ENCODE measurements at regions not wholly inside any gene's neighbourhood (a gene's known extent, or its start where the extent isn't known, plus 50 kb on each side); places are given as distances from the start of the nearest gene placed in this dataset.

DNA sequence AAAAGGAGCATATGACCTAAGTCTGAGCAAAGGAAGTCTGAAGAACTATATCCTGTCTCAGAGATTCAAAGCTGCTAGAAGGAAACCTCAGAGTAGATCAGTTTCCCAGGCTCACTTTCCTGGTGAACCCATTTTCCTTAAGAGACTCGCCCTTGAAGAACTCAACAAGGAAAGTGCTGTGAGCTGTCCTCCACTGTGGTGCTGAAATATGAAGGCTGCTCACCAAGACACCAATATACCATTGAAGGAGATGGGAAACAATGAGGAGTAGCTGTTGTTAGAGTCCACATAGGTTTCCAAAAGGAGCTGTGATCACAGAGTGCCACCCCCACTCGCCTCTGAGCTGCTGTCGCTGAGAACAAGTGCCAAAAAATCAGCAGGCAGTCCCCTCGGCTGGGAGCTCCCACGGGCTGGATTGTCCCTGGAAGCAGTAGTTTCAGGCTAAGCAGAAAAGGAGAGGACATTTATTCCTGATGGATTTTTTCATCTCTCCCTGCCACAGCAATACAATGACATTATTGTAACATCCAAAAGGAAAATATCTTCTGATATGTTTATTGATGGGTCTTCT lies 282.1 kb downstream of the RPS29 start:
- Histone ChIP-seq H3K9me3 (ENCODE audit: control insufficient read depth in 4 of 4, low read length in 3 of 4) (no peaks in the 10 kb centered on the region), H3K27ac (ENCODE audit: low read depth in 1 of 2, low read length in 2 of 2) (no peak overlapping the region), H3K4me1 (ENCODE audit: control insufficient read depth in 4 of 4, insufficient read depth in 4 of 4, low read length in 3 of 4) (peaks cover 0 to 1% (median 0%) of the 10 kb centered on the region in 4 donors), H3K4me3 (ENCODE audit: low read depth in 1 of 3, low read length in 3 of 3) (no peak overlapping the region), H3K27me3 (ENCODE audit: control insufficient read depth in 4 of 4, insufficient read depth in 4 of 4, low read length in 3 of 4) (no peaks in the 10 kb centered on the region), H3K9ac (ENCODE audit: low read depth in 1 of 2, low read length in 2 of 2) (no peak overlapping the region), H3K36me3 (ENCODE audit: control insufficient read depth in 4 of 4, insufficient read depth in 3 of 4, low read depth in 1 of 4, low read length in 3 of 4) (no peaks in the 10 kb centered on the region)
- no peak for DNase-seq (ENCODE audit: low spot score)
- TF ChIP-seq, protein P1, sequence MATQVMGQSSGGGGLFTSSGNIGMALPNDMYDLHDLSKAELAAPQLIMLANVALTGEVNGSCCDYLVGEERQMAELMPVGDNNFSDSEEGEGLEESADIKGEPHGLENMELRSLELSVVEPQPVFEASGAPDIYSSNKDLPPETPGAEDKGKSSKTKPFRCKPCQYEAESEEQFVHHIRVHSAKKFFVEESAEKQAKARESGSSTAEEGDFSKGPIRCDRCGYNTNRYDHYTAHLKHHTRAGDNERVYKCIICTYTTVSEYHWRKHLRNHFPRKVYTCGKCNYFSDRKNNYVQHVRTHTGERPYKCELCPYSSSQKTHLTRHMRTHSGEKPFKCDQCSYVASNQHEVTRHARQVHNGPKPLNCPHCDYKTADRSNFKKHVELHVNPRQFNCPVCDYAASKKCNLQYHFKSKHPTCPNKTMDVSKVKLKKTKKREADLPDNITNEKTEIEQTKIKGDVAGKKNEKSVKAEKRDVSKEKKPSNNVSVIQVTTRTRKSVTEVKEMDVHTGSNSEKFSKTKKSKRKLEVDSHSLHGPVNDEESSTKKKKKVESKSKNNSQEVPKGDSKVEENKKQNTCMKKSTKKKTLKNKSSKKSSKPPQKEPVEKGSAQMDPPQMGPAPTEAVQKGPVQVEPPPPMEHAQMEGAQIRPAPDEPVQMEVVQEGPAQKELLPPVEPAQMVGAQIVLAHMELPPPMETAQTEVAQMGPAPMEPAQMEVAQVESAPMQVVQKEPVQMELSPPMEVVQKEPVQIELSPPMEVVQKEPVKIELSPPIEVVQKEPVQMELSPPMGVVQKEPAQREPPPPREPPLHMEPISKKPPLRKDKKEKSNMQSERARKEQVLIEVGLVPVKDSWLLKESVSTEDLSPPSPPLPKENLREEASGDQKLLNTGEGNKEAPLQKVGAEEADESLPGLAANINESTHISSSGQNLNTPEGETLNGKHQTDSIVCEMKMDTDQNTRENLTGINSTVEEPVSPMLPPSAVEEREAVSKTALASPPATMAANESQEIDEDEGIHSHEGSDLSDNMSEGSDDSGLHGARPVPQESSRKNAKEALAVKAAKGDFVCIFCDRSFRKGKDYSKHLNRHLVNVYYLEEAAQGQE (IDR thresholded peaks at IDR 0.05) = peak; percentile 99
- TF ChIP-seq SP1 (IDR thresholded peaks at IDR 0.05) = no peak
- 14% methylated on average over 5 of the region's 5 CpGs for WGBS

DNA sequence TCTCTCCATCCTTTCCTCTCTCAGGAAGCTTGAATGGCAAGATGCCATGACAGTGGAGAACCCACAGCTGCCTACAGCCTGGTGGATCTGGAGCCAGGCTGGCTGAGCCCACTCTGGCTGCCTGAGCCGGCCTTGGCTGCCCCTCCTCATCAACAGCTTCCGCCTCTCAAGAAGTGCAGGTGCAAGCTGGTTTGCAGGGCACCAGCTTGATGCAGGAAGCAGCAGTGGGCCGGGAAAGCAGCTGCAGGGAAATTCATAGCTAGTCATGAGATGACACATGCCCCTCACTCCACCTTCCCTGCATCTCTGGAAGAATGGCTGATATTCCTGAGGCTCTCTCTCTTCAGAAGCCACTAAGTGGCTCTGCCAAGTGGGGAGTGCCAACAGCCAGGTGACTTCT lies 289.1 kb downstream of the RPS29 start:
- Histone ChIP-seq H3K9me3 (ENCODE audit: control insufficient read depth in 4 of 4, low read length in 3 of 4) (no peaks in the 10 kb centered on the region), H3K4me3 (ENCODE audit: low read depth in 1 of 3, low read length in 3 of 3) (no peak overlapping the region), H3K27me3 (ENCODE audit: control insufficient read depth in 4 of 4, insufficient read depth in 4 of 4, low read length in 3 of 4) (no peaks in the 10 kb centered on the region), H3K36me3 (ENCODE audit: control insufficient read depth in 4 of 4, insufficient read depth in 3 of 4, low read depth in 1 of 4, low read length in 3 of 4) (no peaks in the 10 kb centered on the region), H3K4me1 (ENCODE audit: control insufficient read depth in 4 of 4, insufficient read depth in 4 of 4, low read length in 3 of 4) (no peaks in the 10 kb centered on the region), H3K9ac (ENCODE audit: low read depth in 1 of 2, low read length in 2 of 2) (no peak overlapping the region), H3K27ac (ENCODE audit: low read depth in 1 of 2, low read length in 2 of 2) (no peak overlapping the region)
- TF ChIP-seq, protein P2, sequence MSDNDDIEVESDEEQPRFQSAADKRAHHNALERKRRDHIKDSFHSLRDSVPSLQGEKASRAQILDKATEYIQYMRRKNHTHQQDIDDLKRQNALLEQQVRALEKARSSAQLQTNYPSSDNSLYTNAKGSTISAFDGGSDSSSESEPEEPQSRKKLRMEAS (IDR thresholded peaks at IDR 0.05) = no peak
- TF ChIP-seq TAF1 (conservative IDR thresholded peaks at IDR 0.05) = no peak
- TF ChIP-seq, protein P3, sequence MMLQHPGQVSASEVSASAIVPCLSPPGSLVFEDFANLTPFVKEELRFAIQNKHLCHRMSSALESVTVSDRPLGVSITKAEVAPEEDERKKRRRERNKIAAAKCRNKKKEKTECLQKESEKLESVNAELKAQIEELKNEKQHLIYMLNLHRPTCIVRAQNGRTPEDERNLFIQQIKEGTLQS (IDR thresholded peaks at IDR 0.05) = no peak
- no peak for TF ChIP-seq HNF4G (IDR thresholded peaks at IDR 0.05)
- TF ChIP-seq SP1 (IDR thresholded peaks at IDR 0.05) = no peak
- TF ChIP-seq, protein P1 (IDR thresholded peaks at IDR 0.05) = no peak
- TF ChIP-seq HNF4A (conservative IDR thresholded peaks at IDR 0.05) = no peak
- TF ChIP-seq JUND (IDR thresholded peaks at IDR 0.05) = no peak
- TF ChIP-seq, protein P4, sequence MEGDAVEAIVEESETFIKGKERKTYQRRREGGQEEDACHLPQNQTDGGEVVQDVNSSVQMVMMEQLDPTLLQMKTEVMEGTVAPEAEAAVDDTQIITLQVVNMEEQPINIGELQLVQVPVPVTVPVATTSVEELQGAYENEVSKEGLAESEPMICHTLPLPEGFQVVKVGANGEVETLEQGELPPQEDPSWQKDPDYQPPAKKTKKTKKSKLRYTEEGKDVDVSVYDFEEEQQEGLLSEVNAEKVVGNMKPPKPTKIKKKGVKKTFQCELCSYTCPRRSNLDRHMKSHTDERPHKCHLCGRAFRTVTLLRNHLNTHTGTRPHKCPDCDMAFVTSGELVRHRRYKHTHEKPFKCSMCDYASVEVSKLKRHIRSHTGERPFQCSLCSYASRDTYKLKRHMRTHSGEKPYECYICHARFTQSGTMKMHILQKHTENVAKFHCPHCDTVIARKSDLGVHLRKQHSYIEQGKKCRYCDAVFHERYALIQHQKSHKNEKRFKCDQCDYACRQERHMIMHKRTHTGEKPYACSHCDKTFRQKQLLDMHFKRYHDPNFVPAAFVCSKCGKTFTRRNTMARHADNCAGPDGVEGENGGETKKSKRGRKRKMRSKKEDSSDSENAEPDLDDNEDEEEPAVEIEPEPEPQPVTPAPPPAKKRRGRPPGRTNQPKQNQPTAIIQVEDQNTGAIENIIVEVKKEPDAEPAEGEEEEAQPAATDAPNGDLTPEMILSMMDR (IDR thresholded peaks at IDR 0.05; ENCODE audit: low read depth, low read length, missing input control) = no peak
- DNase-seq (ENCODE audit: low spot score) = no peak
- WGBS = 86% methylated on average over 3 of the region's 3 CpGs
